Hepatic stellate cell (primary cell): ENCODE measurements at regions not wholly inside any gene's neighbourhood (a gene's known extent, or its start where the extent isn't known, plus 50 kb on each side); places are given as distances from the start of the nearest gene placed in this dataset.

Experiments used
- DNase-seq: peaks from one replicate; pipeline ENCODE4 v3.0.0; 2011; ENCODE audit warnings: low spot score

DNA sequence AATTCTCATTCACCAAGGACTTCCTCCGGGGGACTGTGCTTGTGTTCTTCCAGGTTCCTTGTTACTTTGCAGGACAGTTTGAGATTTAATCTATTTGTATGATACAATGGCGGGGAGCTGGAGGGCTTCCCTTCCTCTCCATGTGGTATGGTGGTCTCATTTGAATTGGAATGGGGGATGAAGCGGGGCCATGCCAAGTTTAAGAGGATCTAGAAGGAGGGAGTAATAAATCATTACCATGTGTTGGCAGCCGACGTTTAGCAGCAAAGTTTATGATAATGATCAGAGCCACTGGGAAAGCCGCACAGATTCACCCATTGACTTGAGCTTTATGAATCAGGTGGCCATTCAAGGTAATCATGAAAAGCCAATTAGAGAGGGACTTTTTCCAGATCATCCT lies 355.1 kb upstream of the MGMT start:
- no peak for DNase-seq

DNA sequence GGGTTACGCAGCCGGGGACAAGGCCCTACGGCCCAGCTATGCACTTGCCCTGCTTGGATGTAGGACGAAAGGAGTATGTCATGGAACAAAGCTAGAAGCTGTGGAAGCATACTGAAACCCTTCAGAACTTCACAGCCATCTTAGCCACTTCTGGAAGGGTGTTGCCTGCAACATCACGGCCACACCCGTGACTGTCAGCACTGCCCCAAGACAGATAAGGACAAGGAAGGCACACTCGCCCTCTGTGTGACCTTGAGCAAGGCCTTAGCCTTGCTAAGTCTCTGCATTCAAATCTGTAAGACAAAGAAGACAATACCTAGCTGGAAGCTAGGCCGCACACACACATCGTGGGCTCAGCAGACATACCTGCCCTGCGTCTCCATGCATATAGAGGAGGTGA lies 352.5 kb upstream of the MGMT start:
- DNase-seq: no peak

DNA sequence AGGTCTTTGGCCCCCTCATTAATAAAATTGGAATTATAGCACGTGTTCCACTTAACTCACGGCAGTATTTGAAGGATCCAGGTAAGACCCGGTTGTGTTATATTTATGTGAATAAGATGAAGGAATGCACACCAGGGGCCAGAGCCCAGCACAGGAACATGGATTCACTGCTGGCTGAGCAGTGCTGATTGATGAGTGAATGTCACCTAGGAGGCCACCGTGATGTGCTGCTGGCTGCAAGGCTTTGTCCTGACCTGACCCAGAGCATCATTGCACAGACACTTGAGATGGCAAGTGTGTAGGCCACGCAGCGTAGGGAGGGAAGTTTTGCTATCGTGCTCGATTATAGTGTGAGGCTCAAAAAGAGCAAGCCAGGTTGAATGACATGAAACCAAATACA lies 350.7 kb upstream of the MGMT start:
- DNase-seq: no peak

DNA sequence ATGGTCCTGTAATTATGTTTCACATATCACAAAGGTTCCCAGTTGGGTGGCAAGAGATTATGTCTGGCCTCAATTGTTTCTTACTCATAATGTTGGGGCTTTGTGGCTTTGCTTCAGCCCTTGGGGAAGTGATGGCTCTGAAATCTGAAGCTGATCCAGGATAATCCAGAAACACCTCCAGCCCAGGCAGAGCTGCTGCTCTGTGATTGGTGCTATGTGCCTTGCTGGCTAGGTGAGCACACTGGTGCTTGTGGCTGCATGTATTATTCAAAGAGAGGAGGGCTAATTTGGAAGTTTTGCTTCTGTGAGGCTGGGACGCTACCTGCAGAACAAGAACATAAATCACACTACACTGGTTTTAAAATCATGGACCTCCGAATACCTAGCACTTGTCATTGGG lies 346.6 kb upstream of the MGMT start:
- DNase-seq: no peak

DNA sequence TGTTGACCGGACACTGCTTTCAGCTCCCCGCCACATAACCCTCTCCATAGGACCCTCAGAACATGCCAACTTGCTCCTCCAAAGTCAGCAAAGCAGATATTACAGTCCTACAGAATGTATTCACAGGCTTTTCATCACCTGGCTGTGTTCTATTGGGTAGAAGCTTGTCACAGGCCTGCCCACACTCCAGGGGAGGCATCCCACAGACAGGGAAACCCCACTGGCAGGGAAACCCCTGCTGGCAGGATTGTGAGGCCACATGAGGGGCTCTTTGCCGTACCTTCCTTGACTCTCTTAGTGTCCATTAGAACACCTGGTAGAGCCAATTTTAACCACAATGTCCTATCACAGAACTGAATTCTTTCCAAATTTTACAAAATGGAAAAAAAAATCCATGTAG lies 344.2 kb upstream of the MGMT start:
- no peak for DNase-seq

DNA sequence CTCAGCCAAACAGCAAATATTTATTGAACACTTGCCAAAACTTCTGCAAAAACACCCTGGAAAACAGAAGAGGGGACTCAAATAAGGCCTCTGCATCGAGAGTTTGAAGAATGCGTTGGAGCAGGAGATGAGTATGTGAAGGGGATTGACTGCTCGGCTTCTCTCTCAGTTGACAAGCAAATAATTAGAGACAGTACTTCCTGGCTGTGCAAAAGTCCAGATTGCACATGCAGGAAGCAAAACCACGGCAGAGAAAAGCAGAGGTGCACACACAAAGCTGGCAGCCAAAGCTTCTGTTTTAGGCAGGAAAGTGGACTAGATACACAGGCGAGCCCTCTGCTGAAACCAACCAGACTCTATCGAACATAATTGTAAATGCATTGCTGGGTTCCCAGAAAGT lies 343.6 kb upstream of the MGMT start:
- no peak for DNase-seq

DNA sequence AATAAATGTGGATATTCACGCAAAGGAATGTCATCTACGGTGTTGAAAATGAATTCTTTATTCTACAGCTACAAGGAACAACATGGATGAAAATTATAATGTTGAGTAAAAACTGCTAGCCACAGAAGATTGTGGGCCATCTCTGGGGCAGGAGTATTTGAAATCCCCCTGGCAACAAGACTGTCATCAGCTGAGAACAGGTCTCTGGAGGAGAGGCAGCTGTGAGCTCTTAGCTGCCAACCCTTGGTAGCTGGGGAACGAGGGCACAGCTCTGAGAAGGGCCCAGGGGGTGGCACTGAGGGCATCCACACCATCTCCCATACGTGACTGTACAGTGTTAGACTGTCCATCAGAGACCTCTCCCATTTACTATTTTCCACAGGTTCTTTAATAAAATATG lies 340.1 kb upstream of the MGMT start:
- DNase-seq: no peak

DNA sequence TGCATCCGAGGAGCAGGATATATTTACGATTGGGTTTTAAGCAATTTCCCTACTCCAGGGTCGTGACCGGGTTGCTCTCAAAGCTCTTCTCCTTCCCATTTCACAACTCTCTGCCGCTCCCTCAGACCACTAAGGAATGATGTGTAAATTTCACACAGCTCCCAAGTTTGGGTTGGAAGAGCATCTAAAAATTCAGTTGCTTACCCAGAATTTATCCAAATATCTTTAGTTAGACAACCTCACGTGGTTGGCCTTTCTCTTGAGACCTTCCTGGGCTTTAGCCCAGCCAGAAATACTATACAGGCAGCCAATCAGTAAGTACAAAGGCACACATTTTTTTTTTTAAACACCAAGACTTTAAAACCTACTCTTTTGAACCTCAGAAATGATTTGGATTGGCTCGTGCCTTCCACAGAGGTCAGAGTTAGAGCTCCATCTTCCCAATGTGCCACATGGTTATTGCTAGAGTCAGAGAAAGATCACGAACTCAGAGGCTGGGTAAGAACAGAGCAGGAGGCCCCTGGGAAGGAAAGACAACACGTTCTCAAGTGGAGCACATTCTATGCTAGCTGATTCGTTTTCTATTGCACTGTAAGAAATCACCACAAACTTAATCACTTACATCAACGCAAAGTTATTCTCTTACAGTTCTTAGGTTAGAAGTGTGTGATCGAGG lies 335.4 kb upstream of the MGMT start:
- DNase-seq: no peak

DNA sequence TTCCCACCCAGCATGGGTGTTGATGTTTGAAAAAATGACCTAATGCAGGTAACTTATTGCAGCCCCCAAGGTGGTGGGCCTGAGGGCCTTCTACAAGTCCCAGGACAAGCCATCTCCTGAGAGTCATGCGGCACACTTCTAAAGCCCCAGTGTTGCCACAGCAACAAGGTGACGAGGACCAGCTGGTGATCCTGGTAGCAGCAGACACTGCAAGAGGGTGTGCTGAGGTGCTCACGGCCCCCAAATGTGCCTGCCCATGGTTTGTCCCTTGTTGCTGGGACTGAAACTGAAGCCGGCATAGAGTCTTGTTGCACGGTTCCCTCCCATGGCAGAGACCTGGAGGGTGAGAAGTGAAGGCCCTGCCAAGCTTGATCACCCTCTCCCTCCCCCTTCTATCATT lies 333.2 kb upstream of the MGMT start:
- no peak for DNase-seq

DNA sequence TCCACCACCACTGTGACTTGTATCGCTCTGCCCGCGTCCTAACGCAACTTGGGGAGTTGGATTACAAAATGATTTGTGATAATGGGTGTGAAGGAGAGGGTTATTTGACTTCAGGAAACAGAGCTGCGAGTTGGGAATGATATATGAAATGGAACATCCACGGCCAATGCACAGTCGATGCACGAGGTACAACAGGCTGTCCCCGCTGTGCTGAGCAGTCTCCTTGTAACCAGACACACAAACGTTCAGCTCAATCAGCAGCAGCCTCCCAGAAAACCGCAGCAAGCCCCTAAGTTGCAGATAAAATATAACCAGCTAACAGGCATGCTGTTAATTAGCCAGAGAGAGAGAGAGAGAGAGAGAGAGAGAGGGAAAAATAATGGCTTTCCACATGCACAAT lies 332.7 kb upstream of the MGMT start:
- DNase-seq: no peak

DNA sequence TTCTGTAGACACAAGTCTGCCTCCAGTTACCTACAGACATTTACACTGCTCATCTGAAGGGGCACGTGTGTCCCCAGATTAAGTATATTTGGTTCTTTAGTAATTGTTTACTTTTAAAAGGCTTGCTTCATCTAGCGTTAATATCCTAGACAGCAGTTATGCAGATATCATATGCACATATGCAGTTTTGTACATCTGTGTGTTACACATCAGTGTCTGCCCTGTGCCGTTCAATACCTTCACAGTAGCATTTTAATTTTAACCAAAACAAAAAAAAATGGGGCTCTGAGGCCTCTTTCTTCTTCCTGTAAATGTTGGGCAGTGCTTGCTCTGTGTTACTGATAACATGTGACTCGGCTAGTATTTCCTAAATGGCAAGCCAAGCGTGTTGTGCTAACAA lies 331.4 kb upstream of the MGMT start:
- no peak for DNase-seq

DNA sequence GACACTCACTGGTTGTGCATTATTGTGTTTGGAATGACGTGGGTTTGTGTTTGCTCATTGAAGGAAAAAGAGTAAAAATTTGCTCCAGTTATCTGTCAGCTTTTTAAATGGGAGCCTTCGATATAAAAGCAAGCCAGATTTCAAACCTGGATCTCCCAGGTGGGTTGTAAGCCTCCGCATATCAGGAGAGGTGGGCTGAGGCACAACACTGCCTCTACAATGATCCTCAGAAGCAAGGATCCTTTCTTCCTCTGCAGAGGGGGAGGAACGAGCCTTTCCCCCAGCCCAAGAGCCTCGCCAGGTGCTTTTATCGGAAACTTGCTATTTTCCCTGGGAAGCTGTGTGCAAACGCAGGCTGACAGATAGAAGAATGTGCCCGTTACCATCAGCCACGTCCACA lies 331.0 kb upstream of the MGMT start:
- no peak for DNase-seq

DNA sequence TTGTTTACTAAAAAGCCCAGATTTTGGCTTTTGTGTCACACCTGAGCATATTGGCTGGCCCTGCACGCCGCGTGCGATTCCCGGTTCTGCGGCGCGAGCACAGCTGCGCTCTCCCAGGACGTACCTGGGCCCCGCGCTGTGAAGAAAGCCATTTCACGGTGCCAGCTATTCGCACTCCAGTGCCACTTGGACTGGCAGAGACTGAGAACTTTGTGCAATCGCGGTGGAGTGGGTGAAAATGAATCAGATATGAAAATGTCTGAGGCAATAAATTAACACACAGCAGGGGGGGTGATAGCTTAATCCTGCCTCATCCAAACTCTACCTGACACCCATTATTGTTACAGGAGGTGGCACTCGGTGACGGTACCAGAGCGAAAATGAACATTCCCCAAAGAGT lies 330.1 kb upstream of the MGMT start:
- DNase-seq: no peak

DNA sequence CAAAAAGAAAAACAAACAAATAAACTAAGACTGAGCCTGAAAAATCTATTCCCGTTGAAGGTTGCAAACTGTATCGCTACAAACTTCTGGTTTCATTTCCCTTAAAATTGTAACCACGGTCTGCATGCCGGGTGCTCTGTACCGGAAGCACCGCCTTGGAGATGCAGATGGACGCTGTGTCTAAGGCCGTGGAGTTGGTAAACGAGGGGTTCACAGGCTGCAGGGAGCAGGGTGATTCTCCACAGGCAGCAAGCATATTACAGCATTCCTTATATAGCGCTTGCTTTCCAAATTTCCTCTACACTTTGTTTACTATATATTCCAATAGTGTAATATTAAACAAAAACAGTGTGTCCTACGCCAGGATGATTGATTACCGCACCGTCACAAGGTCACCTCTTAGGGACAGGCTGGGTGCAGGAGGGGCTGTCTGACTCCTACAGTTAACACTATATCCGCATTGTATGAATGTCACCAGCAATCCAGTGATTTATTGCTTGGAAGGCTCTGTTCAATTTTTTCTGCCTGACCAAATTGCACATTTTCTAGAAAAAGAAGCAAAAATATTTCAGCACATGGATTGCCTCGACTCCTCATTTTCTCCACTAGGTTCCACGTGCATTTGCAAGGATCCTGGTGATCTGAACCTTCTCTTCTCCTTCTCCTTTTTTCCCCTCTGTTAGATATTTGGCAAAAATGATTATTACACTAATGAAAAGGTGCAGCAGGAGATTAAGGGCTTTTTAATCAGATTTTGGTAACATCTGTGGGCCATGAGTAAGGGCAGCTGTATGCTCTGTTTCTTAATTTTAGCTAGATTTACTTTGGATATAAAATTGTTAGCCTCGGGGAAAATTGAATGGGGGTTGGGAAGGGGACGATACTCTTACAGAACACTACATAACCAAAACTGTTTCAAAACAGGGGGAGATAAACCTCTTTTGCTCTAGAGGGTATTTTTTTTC lies 325.8 kb upstream of the MGMT start:
- no peak for DNase-seq

DNA sequence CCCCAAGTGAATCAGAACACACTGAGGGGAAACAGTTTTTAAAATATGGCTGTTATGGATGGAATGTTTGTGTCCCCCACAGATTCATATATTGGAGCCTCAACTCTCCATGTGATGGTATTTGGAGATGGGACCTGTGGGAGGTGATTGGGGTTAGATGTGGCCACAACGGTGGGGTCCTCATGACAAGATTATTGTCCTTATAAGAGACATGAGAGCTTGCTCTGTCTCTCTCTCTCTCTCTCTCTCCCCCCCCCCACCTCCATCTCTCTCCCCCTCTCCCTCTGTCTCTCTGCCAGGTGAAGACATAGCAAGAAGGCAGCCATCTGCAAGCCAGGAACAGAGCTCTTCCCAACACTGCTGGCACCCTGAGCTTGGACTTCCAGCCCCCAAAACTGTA lies 315.8 kb upstream of the MGMT start:
- DNase-seq: no peak

DNA sequence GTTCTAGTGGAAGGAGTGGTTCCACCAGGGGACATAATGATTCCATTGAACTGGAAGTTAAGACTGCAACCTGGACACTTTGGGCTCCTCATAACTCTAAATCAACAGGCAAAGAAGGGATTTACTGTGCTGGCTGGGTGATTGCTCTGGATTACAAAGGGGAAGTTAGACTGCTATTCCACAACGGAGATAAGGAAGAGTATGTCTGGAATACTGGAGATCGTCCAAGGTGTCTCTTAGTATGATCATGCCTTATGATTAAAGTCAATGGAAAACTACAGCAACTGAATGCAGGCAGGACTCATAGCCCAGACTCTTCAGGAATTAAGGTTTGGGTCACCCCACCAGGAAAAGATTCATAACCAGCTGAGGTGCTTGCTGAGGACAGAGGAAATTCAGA lies 310.6 kb upstream of the MGMT start:
- no peak for DNase-seq

DNA sequence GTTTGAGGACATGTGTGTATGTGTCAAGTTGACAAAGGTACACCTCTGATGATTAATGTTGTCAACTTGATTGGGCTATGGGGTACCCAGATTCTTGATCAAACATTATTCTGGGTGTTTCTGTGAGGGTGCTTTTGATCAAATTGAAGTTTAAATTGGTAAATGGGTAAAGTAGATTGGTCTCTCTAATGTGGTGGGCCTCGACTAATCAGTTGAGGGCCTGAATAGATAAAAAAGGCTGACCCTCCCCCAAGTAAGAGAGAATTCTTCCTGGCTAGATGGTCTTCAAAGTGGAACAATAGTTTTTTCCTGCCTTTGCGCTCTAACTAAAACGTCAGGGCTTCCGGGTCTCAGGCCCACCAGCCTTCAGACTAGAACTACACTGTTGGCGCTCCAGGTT lies 309.9 kb upstream of the MGMT start:
- no peak for DNase-seq

DNA sequence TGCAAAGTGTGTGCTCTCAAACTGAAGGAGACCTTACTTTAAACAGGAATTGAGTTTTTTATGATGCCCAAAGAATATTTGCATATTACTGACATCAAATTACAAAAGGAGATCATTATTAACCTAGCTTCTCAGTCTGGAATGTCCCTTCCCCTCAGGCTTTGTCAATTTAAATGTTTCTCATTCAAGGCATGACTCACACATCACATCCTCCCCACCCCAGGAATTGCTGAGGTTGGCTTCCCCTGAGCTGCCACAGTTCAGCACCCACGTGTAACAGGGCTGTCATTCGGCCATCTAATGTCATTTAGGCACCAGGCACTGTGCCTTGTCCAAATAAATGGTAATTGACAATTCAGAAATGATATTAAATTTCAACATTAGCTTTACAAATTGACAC lies 305.9 kb upstream of the MGMT start:
- no peak for DNase-seq

DNA sequence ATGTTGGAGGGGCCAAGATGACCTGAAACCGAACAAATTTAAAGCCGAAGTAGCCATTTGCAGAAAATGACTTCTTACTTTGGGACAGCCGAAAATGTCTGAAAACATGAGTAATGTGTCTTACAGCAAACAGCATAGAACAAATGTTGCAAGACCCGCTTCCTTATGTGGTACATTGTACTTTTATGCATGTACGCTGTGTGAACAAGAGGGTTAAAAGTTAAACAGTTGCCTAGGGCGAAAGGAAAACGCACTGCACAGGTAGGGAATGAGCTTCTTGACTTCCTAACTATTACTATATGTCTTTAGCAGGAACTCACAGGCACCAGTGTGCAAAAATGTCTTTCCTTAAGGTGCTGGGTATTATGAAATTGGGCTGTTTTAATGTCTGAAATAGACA lies 303.5 kb upstream of the MGMT start:
- DNase-seq: no peak

DNA sequence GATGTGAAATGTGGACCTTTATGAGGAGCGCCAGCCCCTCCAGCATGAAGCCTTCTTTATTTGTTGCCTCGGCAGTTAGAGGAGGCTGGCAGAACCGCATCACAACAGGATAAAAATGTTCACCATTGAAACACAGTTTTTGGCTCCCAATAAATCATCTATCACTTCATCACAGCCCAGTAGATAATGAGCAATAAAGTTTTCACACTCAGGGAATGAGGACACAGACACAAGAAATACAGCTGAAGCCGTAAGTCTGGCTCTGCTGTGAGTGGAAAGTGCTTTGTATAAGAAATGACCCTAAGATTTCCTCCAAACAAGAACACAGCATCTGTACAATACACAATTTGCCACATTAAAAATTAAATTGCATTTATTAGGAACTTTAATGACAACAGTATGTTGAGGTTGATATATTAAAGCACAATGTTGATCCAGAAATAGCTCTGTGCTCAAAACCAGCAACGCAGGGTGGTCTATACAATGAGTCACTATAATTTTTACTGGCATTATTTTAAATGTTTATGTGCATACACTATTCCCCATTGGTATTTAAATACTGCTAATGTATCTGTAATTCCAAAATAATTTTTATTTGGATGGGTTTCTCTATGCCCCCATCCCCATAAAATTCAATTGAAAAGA lies 301.8 kb upstream of the MGMT start:
- DNase-seq: no peak

DNA sequence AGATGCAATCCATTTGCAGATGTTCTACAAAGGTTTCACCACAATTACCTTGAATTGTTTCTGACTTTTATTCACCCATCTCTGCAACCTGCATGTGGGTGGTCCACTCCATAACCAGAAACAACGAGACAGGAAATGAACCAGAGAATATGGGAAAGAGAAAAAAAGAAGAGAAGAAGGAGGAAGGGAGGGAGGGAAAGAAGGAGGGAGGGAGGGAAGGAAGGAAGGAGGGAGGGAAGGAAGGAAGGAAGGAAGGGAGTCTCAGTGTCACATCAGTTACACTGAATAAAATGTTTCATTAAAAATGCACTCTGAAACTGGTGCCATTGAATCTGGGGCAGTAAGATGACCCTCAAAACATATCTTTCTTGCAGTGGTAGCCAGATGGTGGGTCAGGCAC lies 301.3 kb upstream of the MGMT start:
- DNase-seq: no peak

DNA sequence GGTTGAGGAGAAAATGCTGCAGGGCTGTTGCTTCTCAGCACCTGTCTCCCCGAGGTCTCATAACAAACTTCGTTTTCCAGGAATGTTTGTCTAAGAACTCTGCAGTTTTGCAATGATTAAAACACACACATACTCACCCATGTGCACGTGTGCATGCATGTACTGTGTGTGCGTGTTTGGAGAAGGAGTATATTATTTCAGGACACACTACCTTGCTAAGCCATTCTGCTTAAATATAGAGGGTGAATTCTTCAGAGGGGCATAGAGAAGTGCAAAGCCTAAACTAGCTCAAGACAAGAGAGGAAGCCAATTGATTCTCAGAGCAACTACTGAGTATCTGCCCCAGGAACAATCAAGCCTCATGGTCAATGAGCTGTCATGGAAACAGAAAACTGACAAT lies 298.4 kb upstream of the MGMT start:
- no peak for DNase-seq

DNA sequence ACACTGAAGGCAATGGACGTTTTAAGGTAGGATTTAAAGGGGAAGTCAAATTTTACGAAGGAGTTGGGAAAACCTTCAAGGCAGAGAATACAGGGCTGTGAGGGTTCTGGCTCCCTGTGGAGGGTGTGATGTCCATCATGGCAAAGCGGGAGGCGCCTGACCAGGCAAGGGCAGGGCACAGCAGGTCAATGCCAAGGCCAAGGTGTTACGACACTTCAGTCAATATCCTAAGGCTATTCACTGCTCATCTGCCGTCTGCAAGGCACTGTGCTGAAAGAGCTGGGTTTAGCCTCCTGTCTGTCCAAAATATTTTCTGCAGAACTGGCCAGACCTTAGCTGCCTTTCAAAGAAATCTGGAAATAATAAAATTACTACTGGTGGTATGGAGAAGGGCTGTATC lies 297.9 kb upstream of the MGMT start:
- no peak for DNase-seq
